ENCODE measurements at regions not wholly inside any gene's neighbourhood (a gene's known extent, or its start where the extent isn't known, plus 50 kb on each side); places are given as distances from the start of the nearest gene placed in this dataset.

DNA sequence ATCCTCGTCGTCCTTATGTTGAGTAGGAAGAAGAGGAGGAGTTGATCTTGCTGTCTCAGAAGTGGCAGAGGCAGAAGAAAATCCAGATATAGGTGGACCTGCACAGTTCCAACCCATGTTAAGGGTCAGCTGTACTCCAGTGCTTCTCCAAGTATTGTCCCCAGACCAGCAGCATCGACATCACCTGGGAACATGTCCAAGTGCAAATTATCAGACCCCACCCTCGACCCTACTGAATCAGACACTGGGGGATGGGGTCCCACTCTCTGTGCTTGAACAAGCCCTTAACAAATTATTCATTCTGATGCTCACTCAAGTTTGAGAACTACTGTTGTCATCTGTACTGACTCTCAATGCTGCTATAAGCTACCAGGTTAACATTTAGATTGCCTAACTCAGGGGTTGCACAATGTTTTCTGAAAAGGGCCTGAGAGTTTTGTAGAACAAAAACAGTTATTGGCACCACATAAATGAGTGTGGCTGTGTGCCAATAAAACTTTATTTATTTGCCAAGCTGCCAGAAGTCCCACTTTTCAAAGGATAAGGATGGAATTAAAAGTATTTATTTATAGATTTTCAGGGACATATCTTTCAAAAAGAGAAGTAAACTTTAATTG lies 226.7 kb upstream of the IPO5 start (continued):
- TF ChIP-seq USF2 (IDR thresholded peaks at IDR 0.05) (no peak), HOXA7 (CRISPR knock-in tag; IDR thresholded peaks at IDR 0.05) (no peak), ZFP36 (IDR thresholded peaks at IDR 0.05; ENCODE audit: borderline replicate concordance, partially characterized antibody) (no peak), HOXB13 (CRISPR knock-in tag; IDR thresholded peaks at IDR 0.05; ENCODE audit: low read depth) (no peak), POLR2AphosphoS2 (conservative IDR thresholded peaks at IDR 0.05; ENCODE audit: low read length) (no peak), MAZ (IDR thresholded peaks at IDR 0.05; ENCODE audit: borderline replicate concordance, low read depth, low read length) (no peak), ATOH8 (CRISPR knock-in tag; IDR thresholded peaks at IDR 0.05; ENCODE audit: low read depth) (no peak), JUN (IDR thresholded peaks at IDR 0.05) (no peak), RCOR1 (IDR thresholded peaks at IDR 0.05; ENCODE audit: low read depth, low read length) (no peak)
- TF ChIP-seq, protein P1, sequence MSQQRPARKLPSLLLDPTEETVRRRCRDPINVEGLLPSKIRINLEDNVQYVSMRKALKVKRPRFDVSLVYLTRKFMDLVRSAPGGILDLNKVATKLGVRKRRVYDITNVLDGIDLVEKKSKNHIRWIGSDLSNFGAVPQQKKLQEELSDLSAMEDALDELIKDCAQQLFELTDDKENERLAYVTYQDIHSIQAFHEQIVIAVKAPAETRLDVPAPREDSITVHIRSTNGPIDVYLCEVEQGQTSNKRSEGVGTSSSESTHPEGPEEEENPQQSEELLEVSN (IDR thresholded peaks at IDR 0.05; ENCODE audit: borderline replicate concordance, low read depth): no peak

DNA sequence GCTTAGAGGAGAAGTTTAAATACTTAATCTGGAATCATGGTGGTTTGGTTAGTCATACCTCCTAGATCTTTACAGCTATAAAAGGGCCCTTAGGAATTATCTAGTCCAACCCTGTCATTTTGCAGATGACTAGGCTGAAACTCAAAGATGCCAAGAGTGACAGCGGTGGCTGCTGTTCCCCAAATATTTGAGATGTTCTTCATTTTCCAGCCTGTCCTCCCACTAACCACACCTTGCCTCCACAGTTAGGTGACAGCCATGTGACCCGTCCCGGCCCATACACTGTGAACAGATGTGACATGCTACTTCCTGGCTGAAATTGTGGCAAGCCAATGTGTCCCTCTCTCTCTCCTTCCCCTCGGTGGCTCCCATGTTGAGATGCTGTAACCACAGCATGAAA lies 225.5 kb upstream of the IPO5 start:
- CTCF ChIA-PET: no interaction called here
- FAIRE-seq: no peak

GRCh38 chr13:97736436-97736835 lies 217.0 kb upstream of the IPO5 start:
- POLR2A ChIA-PET: no interaction called here
- TF ChIP-seq RFX5 (IDR thresholded peaks at IDR 0.05): no peak
- TF ChIP-seq HOXA7 (CRISPR knock-in tag; IDR thresholded peaks at IDR 0.05): no peak
- TF ChIP-seq RNF2 (IDR thresholded peaks at IDR 0.05; ENCODE audit: borderline replicate concordance, low read depth): no peak
- no peak for TF ChIP-seq BHLHE40 (IDR thresholded peaks at IDR 0.05; ENCODE audit: low read depth, low read length)
- no peak for TF ChIP-seq KDM1A (IDR thresholded peaks at IDR 0.05; ENCODE audit: low read depth)
- TF ChIP-seq PBX3 (IDR thresholded peaks at IDR 0.05): no peak
- TF ChIP-seq RAD21 (conservative IDR thresholded peaks at IDR 0.05 in 1 of 2, IDR thresholded peaks at IDR 0.05 in 1 of 2): no peak
- TF ChIP-seq, protein P2, sequence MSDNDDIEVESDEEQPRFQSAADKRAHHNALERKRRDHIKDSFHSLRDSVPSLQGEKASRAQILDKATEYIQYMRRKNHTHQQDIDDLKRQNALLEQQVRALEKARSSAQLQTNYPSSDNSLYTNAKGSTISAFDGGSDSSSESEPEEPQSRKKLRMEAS (IDR thresholded peaks at IDR 0.05): no peak
- no peak for TF ChIP-seq HEYL (CRISPR knock-in tag; IDR thresholded peaks at IDR 0.05)
- TF ChIP-seq ATOH8 (CRISPR knock-in tag; IDR thresholded peaks at IDR 0.05; ENCODE audit: low read depth): no peak
- TF ChIP-seq MAFK (IDR thresholded peaks at IDR 0.05; ENCODE audit: partially characterized antibody): no peak
- no peak for TF ChIP-seq ZFP36 (IDR thresholded peaks at IDR 0.05; ENCODE audit: borderline replicate concordance, partially characterized antibody)
- TF ChIP-seq RARB (CRISPR knock-in tag; IDR thresholded peaks at IDR 0.05): no peak
- TF ChIP-seq POLR2A (IDR thresholded peaks at IDR 0.05; ENCODE audit: low read length): no peak
- no peak for TF ChIP-seq FOSB (CRISPR knock-in tag; IDR thresholded peaks at IDR 0.05)
- TF ChIP-seq USF2 (IDR thresholded peaks at IDR 0.05): no peak
- TF ChIP-seq MYC (IDR thresholded peaks at IDR 0.05; ENCODE audit: borderline replicate concordance, low read length): no peak
- TF ChIP-seq POLR2AphosphoS2 (conservative IDR thresholded peaks at IDR 0.05; ENCODE audit: low read length): no peak

More for the DNA sequence above, 225.5 kb upstream of the IPO5 start:
- ATAC-seq (no peak), DNase-seq (ENCODE audit: low read depth in 1 of 2, low spot score in 1 of 2) (no peak)
- Histone ChIP-seq H3K9me3 (no peaks in the 10 kb centered on the region), H3K4me1 (no peaks in the 10 kb centered on the region), H3K4me3 (no peak overlapping the region), H3K4me2 (no peak overlapping the region), H3K27ac (no peak overlapping the region)
- POLR2A ChIA-PET: no interaction called here
- TF ChIP-seq FOXS1 (CRISPR knock-in tag; IDR thresholded peaks at IDR 0.05) (no peak), TFCP2L1 (CRISPR knock-in tag; IDR thresholded peaks at IDR 0.05) (no peak), NR3C1 (IDR thresholded peaks at IDR 0.05) (no peak), RCOR1 (IDR thresholded peaks at IDR 0.05; ENCODE audit: low read depth, low read length) (no peak)
- TF ChIP-seq, protein P3, sequence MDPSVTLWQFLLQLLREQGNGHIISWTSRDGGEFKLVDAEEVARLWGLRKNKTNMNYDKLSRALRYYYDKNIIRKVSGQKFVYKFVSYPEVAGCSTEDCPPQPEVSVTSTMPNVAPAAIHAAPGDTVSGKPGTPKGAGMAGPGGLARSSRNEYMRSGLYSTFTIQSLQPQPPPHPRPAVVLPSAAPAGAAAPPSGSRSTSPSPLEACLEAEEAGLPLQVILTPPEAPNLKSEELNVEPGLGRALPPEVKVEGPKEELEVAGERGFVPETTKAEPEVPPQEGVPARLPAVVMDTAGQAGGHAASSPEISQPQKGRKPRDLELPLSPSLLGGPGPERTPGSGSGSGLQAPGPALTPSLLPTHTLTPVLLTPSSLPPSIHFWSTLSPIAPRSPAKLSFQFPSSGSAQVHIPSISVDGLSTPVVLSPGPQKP (IDR thresholded peaks at IDR 0.05; ENCODE audit: low read depth, low read length): no peak
- WGBS (ENCODE audit: missing lambda C conversion rate): 58% methylated on average over 3 of the region's 4 CpGs

More at GRCh38 chr13:97736436-97736835, 217.0 kb upstream of the IPO5 start:
- WGBS (ENCODE audit: missing lambda C conversion rate): 0% methylated on average over 5 of the region's 5 CpGs
- no peaks in the 10 kb centered on the region for H3K4me1 ChIP-seq
- DNase-seq (ENCODE audit: low read depth in 1 of 2, low spot score in 1 of 2) (no peak), ATAC-seq (no peak), FAIRE-seq (no peak)
- H3K9me3 ChIP-seq: no peaks in the 10 kb centered on the region
- no peak overlapping the region for H3K4me3 ChIP-seq
- H3K27ac ChIP-seq: no peak overlapping the region
- CTCF ChIA-PET: no interaction called here
- no peak overlapping the region for H3K4me2 ChIP-seq

All from A549 (cell line).